IMR-90 (cell line): ENCODE measurements at regions not wholly inside any gene's neighbourhood (a gene's known extent, or its start where the extent isn't known, plus 50 kb on each side); places are given as distances from the start of the nearest gene placed in this dataset.
A peak's percentile ranks its signal among the peaks of the same experiment; 100 is the strongest.

Source experiments
- ATAC-seq: fragments of 200-7000 bp; cut with Tn5 transposase; 2 replicates; pipeline ENCODE4 v1.9.1; 2020; ENCODE audit warnings: low read depth, mild to moderate bottlenecking, moderate library complexity
- BruUV-seq: library from RNA; stranded (reverse); fragments of 400-500 nt; replicated peaks from 2 replicates; lab custom pipeline; 2021; lab: Mats Ljungman, UMichigan
- CTCF ChIA-PET: fragments of 300-600 bp; formaldehyde crosslinking; extraction: SDS; loops from one replicate; lab custom pipeline; 2021; ENCODE audit warnings: antibody characterized with exemption; lab: Yijun Ruan, JAX
- POLR2A ChIA-PET: fragments of 300-600 bp; sonication (Branson Sonifier 250); formaldehyde crosslinking; loops from one replicate; lab custom pipeline; 2022; ENCODE audit warnings: antibody characterized with exemption; ENCODE audit not compliant: unreplicated experiment; lab: Charles Lee
- DNase-seq: peaks from one replicate; pipeline ENCODE4 v3.0.0; 2013
- H2AFZ ChIP-seq: replicated peaks from 2 replicates; pipeline ENCODE3; 2013; ENCODE audit warnings: low read length, mild to moderate bottlenecking; ENCODE audit not compliant: poor library complexity
- H2AK5ac ChIP-seq: 2 replicates; pipeline ENCODE4 v1.6.1; 2013; ENCODE audit warnings: low read depth, low read length, inconsistent platforms
- H2AK9ac ChIP-seq: replicated peaks from 2 replicates; pipeline ENCODE3; 2013; ENCODE audit warnings: mild to moderate bottlenecking, low read depth, low read length, moderate library complexity; ENCODE audit not compliant: poor library complexity
- H2BK120ac ChIP-seq: 2 replicates; pipeline ENCODE4 v1.6.1; 2013; ENCODE audit warnings: low read depth, low read length, inconsistent platforms
- H2BK15ac ChIP-seq: 3 replicates; pipeline ENCODE4 v1.6.1; 2013; ENCODE audit warnings: low read depth, low read length, inconsistent platforms
- H2BK20ac ChIP-seq: 2 replicates; pipeline ENCODE4 v1.6.1; 2013; ENCODE audit warnings: low read depth, mild to moderate bottlenecking, inconsistent platforms, low read length, moderate library complexity
- H2BK5ac ChIP-seq: 2 replicates; pipeline ENCODE4 v1.6.1; 2013; ENCODE audit warnings: mild to moderate bottlenecking, low read depth, low read length, inconsistent platforms; ENCODE audit not compliant: poor library complexity, severe bottlenecking
- H3K14ac ChIP-seq: replicated peaks from 2 replicates; pipeline ENCODE4 v1.6.1; 2013; ENCODE audit warnings: low read depth, low read length, inconsistent platforms
- H3K18ac ChIP-seq: 2 replicates; pipeline ENCODE4 v1.6.1; 2013; ENCODE audit warnings: low read depth, low read length, control low read depth
- H3K23ac ChIP-seq: 2 replicates; pipeline ENCODE4 v1.6.1; 2013; ENCODE audit warnings: low read depth, low read length, inconsistent platforms
- H3K27ac ChIP-seq: 2 replicates; pipeline ENCODE4 v1.5.1; 2013; ENCODE audit warnings: mild to moderate bottlenecking, control low read depth, low read length; ENCODE audit not compliant: insufficient read depth
- H3K27me3 ChIP-seq: 2 replicates; pipeline ENCODE4 v1.6.1; 2013; ENCODE audit warnings: low read length; ENCODE audit not compliant: control insufficient read depth, insufficient read depth
- H3K36me3 ChIP-seq: 2 replicates; pipeline ENCODE4 v1.6.1; 2013; ENCODE audit warnings: low read length, mixed read lengths; ENCODE audit not compliant: control insufficient read depth, insufficient read depth
- H3K4ac ChIP-seq: 2 replicates; pipeline ENCODE4 v1.6.1; 2013; ENCODE audit warnings: low read depth, low read length, inconsistent platforms
- H3K4me1 ChIP-seq: 2 replicates; pipeline ENCODE4 v1.6.1; 2013; ENCODE audit warnings: low read length, mixed read lengths; ENCODE audit not compliant: control insufficient read depth, insufficient read depth
- H3K4me2 ChIP-seq: 2 replicates; pipeline ENCODE4 v1.6.1; 2013; ENCODE audit warnings: low read depth, mild to moderate bottlenecking, control low read depth, low read length, moderate library complexity
- H3K4me3 ChIP-seq: 2 replicates; pipeline ENCODE4 v1.5.1; 2013; ENCODE audit warnings: low read depth, mild to moderate bottlenecking, control low read depth, low read length, moderate library complexity; ENCODE audit not compliant: insufficient read depth
- H3K56ac ChIP-seq: 2 replicates; pipeline ENCODE4 v1.6.1; 2013; ENCODE audit warnings: low read length, inconsistent platforms; ENCODE audit not compliant: insufficient read depth; ENCODE audit errors: extremely low read depth
- H3K79me1 ChIP-seq, 2 experiments: 2 replicates each; pipeline ENCODE4 v1.6.1; 2013; ENCODE audit warnings: low read length in 2 of 2, inconsistent platforms in 1 of 2, low read depth in 1 of 2
- H3K9ac ChIP-seq: 2 replicates; pipeline ENCODE4 v1.6.1; 2013; ENCODE audit warnings: low read depth, low read length, control low read depth
- H3K9me1 ChIP-seq: 2 replicates; pipeline ENCODE4 v1.6.1; 2013; ENCODE audit warnings: low read length, inconsistent platforms; ENCODE audit not compliant: insufficient read depth
- H3K9me3 ChIP-seq: 2 replicates; pipeline ENCODE4 v1.6.1; 2013; ENCODE audit warnings: low read length; ENCODE audit not compliant: control insufficient read depth, insufficient read depth
- H4K20me1 ChIP-seq: 2 replicates; pipeline ENCODE4 v1.6.1; 2013; ENCODE audit warnings: low read length, inconsistent platforms; ENCODE audit not compliant: insufficient read depth
- H4K5ac ChIP-seq: 2 replicates; pipeline ENCODE4 v1.6.1; 2013; ENCODE audit warnings: mild to moderate bottlenecking, low read depth, low read length, control low read depth
- H4K8ac ChIP-seq, 2 experiments: 2 replicates each; pipeline ENCODE4 v1.6.1; 2013; ENCODE audit warnings: low read depth in 2 of 2, low read length in 2 of 2, control low read depth in 1 of 2, inconsistent platforms in 1 of 2
- H4K91ac ChIP-seq: 2 replicates; pipeline ENCODE4 v1.6.1; 2013; ENCODE audit warnings: low read depth, low read length, inconsistent platforms; ENCODE audit not compliant: insufficient read depth
- BHLHE40 ChIP-seq: fragments of 150-350 bp; IDR thresholded peaks from 2 replicates; pipeline ENCODE4 v1.6.1; 2016; ENCODE audit warnings: mild to moderate bottlenecking, low read depth, low read length
- CEBPB ChIP-seq: IDR thresholded peaks from 2 replicates; pipeline ENCODE4 v1.6.1; 2012; ENCODE audit warnings: low read depth, low read length, improper control_type of control experiment
- FOS ChIP-seq: fragments of 150-350 bp; IDR thresholded peaks from 2 replicates; pipeline ENCODE4 v1.6.1; 2016; ENCODE audit warnings: low read depth, low read length
- MAFK ChIP-seq: IDR thresholded peaks from 2 replicates; pipeline ENCODE4 v1.6.1; 2012; ENCODE audit warnings: low read depth, low read length, improper control_type of control experiment
- POLR2A ChIP-seq: IDR thresholded peaks from 2 replicates; pipeline ENCODE4 v1.6.1; 2012; ENCODE audit warnings: mild to moderate bottlenecking, low read depth, low read length
- RFX5 ChIP-seq: IDR thresholded peaks from 2 replicates; pipeline ENCODE4 v1.8.0; 2012; ENCODE audit warnings: low read depth, mild to moderate bottlenecking, low read length, moderate library complexity
- WGBS, 2 experiments: methylation state at CpG; one replicate each; pipeline versions ENCODE4 v1.1.5 to v1.1.7; 2013; ENCODE audit warnings: missing lambda C conversion rate in 2 of 2; ENCODE audit not compliant: insufficient read length in 1 of 2; ENCODE audit errors: extremely low coverage in 2 of 2; 5-methylcytosine and 5-hydroxymethylcytosine counted together
- dilution Hi-C: fragments of 300-500 bp; cut with HindIII; formaldehyde crosslinking; loops from one replicate; pipeline ENCODE4 v1.14.3; 2018; ENCODE audit warnings: low sequenced_read_pairs; ENCODE audit not compliant: unreplicated experiment
- in situ Hi-C: fragments of 300-500 bp; cut with MboI; formaldehyde crosslinking; loops from 3 replicates; pipeline ENCODE4 v1.14.3; 2019; ENCODE audit warnings: low sequenced_read_pairs, inconsistent platforms, mixed read lengths
- intact Hi-C: fragments of 100-400 bp; cut with micrococcal nuclease; formaldehyde crosslinking; loops from 2 replicates; pipeline ENCODE4 v1.10.0; 2022

GRCh38 chr6:12595161-12595811, 121.3 kb upstream of the PHACTR1 start:
- WGBS, 2 experiments = no CpG with 5 or more reads among the region's 9 CpGs

More at GRCh38 chr6:12595161-12595811, 121.3 kb upstream of the PHACTR1 start:
- Histone ChIP-seq H3K9me1 (no peaks in the 10 kb centered on the region), H3K79me1 (no peaks in the 10 kb centered on the region), H3K56ac (no peak overlapping the region), H3K9ac (no peak overlapping the region), H3K4me2 (no peak overlapping the region), H2BK5ac (no peak overlapping the region), H3K4me1 (peaks cover 5% of the 10 kb centered on the region), H3K14ac (no peak overlapping the region), H3K27me3 (no peaks in the 10 kb centered on the region), H3K23ac (no peak overlapping the region), H4K20me1 (no peaks in the 10 kb centered on the region), H3K27ac (no peak overlapping the region), H2BK120ac (no peak overlapping the region), H4K5ac (no peak overlapping the region), H4K8ac (no peak overlapping the region), H3K4ac (no peak overlapping the region), H2BK20ac (no peak overlapping the region), H3K4me3 (no peak overlapping the region), H2AFZ (no peak overlapping the region), H3K18ac (peak overlapping the region; percentile 67), H3K9me3 (no peaks in the 10 kb centered on the region), H2BK15ac (no peak overlapping the region), H3K36me3 (no peaks in the 10 kb centered on the region), H4K91ac (no peak overlapping the region), H2AK9ac (no peak overlapping the region), H2AK5ac (no peak overlapping the region)
- dilution Hi-C loops (no loop called here), in situ Hi-C loops (loop anchor here (5.0 to 10.0 kb wide), 2 partner anchors 298 to 940 kb away; no protein-coding TSS in a partner anchor), intact Hi-C loops (no loop called here)
- ChIA-PET POLR2A (no interaction called here), CTCF (no interaction called here)
- TF ChIP-seq CEBPB = peak; percentile 29; the same call in 1 of the 2 replicates
- no peak for TF ChIP-seq MAFK
- TF ChIP-seq BHLHE40 = no peak
- no peak for TF ChIP-seq POLR2A
- TF ChIP-seq FOS = no peak
- no peak for TF ChIP-seq RFX5
- DNase-seq (peak; percentile 52), ATAC-seq (peak; percentile 32; the same call in 1 of the 2 replicates)
- BruUV-seq = no TSS peak
